ENCODE measurements at regions not wholly inside any gene's neighbourhood (a gene's known extent, or its start where the extent isn't known, plus 50 kb on each side); places are given as distances from the start of the nearest gene placed in this dataset.

- Histone ChIP-seq H3K14ac (ENCODE audit: insufficient read depth, low read length) (no peak overlapping the region), H4K8ac (replicated peaks; ENCODE audit: insufficient read length, low read depth, low read length) (no peak overlapping the region), H2BK120ac (ENCODE audit: low read depth, low read length, poor library complexity, severe bottlenecking) (no peak overlapping the region), H3K9me3 (ENCODE audit: control insufficient read depth, low read depth, low read length) (no peaks in the 10 kb centered on the region), H3K27me3 (ENCODE audit: insufficient read depth, low read length) (no peaks in the 10 kb centered on the region), H3K79me2 (ENCODE audit: insufficient read depth, low read length) (no peaks in the 10 kb centered on the region), H3K4me2 (ENCODE audit: insufficient read depth, insufficient read length, low read length) (no peak overlapping the region), H3K4ac (ENCODE audit: low read depth, low read length) (no peak overlapping the region), H3K9ac (ENCODE audit: extremely low read depth, insufficient read length, low read length) (no peak overlapping the region), H2BK5ac (ENCODE audit: insufficient read length, low read length) (no peak overlapping the region), H4K91ac (ENCODE audit: insufficient read length, low read depth, low read length) (no peak overlapping the region), H3K56ac (ENCODE audit: insufficient read length, low read depth, low read length) (no peak overlapping the region), H4K5ac (ENCODE audit: insufficient read length, low read depth, low read length) (no peak overlapping the region), H3K23me2 (ENCODE audit: insufficient read length, low read depth, low read length, poor library complexity, severe bottlenecking) (no peaks in the 10 kb centered on the region), H3T11ph (ENCODE audit: low read length) (no peak overlapping the region), H4K20me1 (ENCODE audit: control insufficient read depth, insufficient read depth, insufficient read length) (no peaks in the 10 kb centered on the region), H3K18ac (ENCODE audit: insufficient read length, low read depth, low read length) (no peak overlapping the region), H2BK12ac (ENCODE audit: insufficient read length, low read depth, low read length) (no peak overlapping the region), H2BK20ac (ENCODE audit: low read depth, low read length, poor library complexity, severe bottlenecking) (no peak overlapping the region), H3K79me1 (ENCODE audit: insufficient read depth, low read depth, low read length, poor library complexity, severe bottlenecking) (no peaks in the 10 kb centered on the region), H3K23ac (ENCODE audit: insufficient read length, low read depth, low read length) (no peak overlapping the region), H2AK5ac (ENCODE audit: insufficient read length, low read length) (no peak overlapping the region), H3K27ac (ENCODE audit: insufficient read length, low read depth, low read length) (no peak overlapping the region), H2BK15ac (ENCODE audit: low read depth, low read length) (no peak overlapping the region), H2AFZ (ENCODE audit: low read length) (no peak overlapping the region), H3K4me1 (ENCODE audit: insufficient read depth, low read length) (no peaks in the 10 kb centered on the region; the same call in 1 of the 2 replicates)
- H3K36me3 Mint-ChIP-seq (ENCODE audit: insufficient read depth in 1 of 3, low read depth in 3 of 3), result peaks cover 0 to 9% (median 7%) of the 10 kb centered on the region in 3 experiments; a peak in 2 of 7 replicates
- H3K27me3 Mint-ChIP-seq (ENCODE audit: low read depth), result no peaks in the 10 kb centered on the region
- H3K4me3 Mint-ChIP-seq, result no peak overlapping the region; a peak in 1 of 5 replicates
- no peak for TF ChIP-seq CTCF (conservative IDR thresholded peaks at IDR 0.05)
- H3K4me1 Mint-ChIP-seq, result peaks cover 25 to 27% of the 10 kb centered on the region in 2 experiments
- no peak overlapping the region for H3K27ac Mint-ChIP-seq
- DNase-seq, result no peak
- peaks cover 5 to 14% of the 10 kb centered on the region in 2 experiments for H3K9me3 Mint-ChIP-seq
- no CpG with 5 or more reads among the region's 1 CpG for WGBS (ENCODE audit: extremely low coverage, insufficient read length, low lambda C conversion rate)
Measured at GRCh38 chr6:15854378-15854777, 191.6 kb upstream of the DTNBP1 start.
